T-helper 2 cell (primary cell): ENCODE measurements at regions not wholly inside any gene's neighbourhood (a gene's known extent, or its start where the extent isn't known, plus 50 kb on each side); places are given as distances from the start of the nearest gene placed in this dataset.
A peak's percentile ranks its signal among the peaks of the same experiment; 100 is the strongest.

Experiments used
- DNase-seq, 5 experiments: peaks; one replicate each; pipeline versions ENCODE4 v3.0.0 to v3.0.0-alpha.2; 2012 to 2022

DNA sequence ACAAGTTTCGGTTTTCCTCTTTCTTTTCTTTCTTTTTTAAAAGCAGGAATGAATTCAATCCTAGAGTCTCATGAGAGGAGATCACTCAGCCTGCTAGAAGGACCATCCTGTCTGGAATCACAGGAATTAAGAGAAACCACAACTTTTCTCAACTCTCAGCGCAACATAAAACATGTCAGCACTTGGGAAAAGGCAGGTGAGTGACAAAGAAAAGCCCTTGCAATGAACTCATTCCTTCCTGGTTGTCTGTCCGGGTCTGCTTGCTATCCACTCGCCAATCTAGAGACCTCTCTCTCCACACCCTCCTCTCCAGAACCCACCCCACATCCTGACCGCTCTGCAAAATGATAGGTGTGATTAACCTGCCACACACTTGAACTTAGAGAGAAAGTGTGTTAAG is 253.8 kb downstream of the LY86 start:
- DNase-seq = no peak

DNA sequence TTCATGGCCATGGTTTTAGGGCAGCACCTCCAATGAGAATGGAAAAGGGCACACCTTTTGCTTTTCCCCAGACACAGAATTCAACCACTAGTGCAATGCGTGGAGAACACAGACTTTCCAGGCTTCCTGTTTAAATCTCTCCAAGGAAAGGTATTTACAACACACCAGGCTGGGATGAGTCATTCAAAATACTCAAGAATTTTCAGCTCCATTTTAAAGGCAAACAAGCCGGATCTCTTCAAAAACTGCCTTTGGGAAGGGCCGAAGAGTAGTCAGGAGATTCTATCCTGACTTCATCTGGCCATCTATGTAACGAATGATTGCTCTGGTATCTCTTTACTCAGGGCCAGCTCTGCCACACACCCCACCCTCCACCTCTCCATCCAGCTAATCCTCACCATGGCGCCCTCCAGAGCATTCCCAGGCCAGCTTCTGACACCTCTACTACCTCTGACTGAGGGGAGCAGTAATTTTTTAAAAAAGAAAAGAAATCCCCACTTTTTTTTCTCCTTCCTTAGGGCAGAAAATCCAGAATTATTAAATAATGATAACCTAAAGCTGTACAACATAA is 254.6 kb downstream of the LY86 start:
- DNase-seq = no peak

DNA sequence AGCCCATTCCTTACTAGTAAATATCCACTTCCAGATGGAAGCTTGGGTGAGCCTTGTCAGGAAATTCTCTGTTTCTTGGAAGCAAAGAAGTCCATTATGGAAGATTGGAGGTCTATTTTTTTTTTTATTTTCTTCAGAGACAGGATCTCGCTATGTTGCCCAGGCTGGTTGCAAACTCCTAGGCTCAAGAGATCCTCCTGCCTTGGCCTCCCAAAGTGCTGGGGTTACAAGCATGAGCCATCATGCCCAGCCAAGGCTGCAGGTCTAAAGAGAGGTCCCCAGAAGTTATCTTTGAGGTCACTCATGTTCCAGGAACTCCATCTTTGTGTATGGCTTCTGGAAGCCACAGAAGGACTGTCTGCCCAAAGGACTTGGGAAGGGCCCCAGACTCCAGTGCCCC is 255.3 kb downstream of the LY86 start:
- no peak for DNase-seq

DNA sequence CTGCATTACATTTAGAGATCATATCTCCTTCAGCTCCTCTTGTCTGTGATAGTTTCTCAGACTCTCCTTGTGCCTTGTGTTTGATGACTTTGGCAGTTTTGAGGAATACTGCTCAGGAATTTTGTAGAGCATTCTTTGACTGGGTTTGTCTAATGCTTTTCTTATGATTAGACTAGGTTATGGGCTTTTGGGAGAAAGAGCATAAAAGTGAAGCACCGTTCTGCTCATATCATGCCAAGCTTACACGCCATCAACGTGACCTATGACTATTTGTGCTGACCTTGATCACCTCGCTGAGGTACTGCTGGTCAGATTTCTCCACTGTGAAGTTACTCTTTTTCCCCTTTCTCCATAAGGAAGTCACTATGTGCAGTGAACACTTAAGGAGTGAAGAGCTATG is 256.0 kb downstream of the LY86 start:
- no peak for DNase-seq

DNA sequence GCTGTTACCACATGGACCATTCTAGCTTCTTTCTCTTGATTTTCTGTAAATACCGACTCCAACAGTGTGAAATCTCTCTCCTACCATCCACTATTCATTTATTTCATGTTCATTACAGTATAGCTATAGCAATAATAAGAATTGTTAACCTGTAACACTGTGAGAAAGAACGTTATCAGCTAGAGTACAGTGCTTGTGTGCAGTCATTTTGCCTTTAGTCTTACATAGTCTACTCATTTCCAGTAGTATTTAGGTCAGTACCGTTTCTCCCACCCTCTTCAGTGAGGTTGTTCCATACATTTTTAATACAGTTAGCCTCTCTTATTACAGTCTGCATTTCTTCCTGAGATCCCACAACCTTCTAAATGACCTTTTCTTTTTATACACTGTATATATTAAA is 257.1 kb downstream of the LY86 start:
- no peak for DNase-seq

DNA sequence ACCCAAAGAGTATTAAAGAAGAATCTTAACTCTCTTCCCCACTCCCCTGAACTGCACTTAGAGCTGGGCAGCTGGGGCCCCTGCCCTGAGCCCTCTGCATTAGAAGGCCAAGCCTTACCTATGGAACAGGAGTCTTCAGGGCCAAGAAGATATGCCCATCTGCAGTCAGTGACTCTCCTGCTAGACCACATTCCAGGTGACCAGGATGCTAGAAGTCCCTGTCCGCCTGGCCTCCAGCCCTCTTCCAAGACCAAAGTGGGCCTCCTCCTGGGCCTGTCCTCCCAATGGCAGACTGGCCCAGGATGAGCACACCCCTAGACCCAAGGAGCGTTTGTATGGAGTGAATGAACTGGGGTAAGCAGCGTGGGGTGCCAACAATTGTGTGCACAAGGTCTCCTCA is 259.1 kb downstream of the LY86 start:
- DNase-seq = no peak

DNA sequence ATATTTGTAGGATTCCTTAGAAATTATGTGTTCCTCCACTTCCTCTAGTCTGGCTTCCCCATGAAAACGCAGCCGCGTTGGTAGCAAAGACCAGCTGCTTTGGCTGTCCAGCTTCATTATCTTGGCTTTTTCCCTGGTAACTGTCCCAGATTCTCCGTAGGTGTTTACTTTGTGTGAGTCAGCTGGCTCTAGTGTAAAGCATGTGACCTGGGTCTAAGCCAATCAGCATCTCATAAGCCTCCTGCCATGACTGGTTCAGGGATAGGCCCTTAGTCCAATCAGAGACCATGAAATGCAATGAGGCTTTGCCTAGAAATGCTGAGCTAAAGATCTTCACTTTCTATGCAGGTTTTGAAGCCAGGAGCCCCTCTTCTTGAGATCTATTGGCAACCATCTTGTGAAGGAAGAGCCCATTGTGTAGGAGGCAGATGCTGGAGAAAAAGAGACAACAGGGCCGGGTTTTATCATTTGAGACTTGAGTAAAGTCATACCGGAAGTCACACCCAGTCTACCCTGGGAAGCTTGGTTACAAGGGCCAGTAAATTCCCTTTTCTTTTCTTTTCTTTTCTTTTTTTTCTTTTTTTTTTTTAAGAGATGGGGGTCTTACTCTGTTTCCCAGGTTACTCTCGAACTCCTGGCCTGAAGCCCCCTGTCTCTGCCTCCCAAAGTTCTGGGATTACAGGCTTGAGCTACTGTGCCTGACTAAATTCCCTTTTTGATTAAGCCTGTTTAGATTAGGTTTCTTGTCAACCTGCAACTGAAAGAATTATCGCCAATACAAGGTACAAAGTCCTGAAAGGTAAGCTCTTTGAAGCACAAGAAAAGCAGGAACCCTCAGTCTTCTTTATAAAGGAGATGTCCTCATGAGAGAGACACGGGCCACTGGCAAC is 256.5 kb upstream of the RREB1 start:
- DNase-seq = no peak

DNA sequence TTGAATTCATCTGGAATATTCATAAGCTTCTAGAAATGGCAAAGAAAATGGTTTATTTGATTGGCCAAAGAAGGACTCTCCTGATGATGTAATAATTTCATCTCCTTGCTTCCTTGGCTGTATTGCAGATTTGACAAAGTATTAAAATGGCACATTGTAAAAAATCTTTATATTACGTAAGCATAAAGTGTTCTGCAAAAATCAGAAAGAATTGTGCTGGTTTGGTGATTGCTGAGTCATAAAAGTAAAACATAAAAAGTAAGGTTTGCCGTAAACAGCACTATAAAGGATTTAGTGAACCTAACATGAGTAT is 255.9 kb upstream of the RREB1 start:
- no peak for DNase-seq

DNA sequence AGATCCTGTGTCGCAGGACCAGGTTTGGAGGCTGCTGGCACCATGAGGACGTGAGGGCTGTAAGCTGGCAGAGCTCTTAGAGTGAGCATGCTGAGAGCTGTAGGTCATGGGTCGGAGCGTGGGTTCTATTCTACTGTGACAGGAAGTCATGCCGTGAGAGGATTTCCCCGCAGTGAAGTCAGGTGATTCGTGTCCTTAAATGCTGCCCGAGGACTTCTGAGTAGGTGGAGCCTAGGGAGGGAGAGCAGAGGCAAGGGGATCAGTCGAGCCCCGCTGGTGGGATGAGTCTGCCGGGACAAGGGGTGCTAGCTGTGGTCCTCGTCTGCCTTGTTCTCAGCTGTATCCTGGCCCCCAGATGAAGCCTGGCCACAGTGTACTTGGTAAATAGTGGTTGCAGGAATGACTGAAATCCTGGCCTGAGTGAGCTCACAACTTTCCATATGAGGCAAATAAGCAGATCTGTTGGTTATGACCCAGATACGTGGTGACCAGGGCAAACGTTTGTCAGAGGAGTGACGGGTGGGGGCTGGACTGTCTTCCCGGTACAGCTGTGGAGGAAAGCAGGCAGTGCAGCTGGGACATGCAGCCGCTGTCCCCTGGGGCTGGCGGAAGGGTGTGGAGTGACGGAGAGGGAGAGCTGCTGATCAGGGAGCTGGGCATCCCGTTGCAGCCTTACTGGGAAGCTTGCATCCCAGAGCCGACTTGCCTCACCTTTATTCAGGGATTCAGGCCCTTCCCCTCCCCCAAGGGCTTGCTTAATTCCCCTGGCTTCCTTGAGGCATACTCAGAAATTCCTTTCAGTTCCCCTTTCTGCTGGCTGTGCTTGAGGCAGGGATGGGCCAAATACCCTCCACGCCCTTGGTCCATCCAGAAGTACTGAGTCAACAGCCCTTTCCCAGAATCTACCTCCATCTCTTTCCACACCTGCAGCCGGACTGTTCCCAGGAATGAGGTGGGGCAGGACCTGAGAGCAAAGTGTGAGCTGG is 250.9 kb upstream of the RREB1 start:
- peak in 2 of 5 experiments; percentile 7 to 83 for DNase-seq

DNA sequence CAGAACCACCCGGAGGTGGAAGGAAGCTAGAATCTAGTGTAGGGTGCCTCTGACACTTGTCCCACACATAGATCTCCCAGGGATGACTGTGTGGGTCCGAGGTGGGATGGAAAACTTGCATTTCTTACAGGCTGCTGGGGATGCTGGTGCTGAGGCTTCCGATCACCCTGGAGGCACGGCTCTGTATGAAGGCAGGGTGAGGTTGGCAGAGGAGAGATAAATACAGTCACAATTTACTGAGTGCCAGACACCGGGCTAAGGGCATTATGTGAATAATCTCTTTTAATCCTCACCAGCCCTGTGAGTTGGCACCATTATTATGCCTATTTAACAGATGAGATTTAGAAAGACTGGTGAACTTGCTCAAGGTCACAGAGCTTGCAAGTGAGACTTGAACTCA is 250.2 kb upstream of the RREB1 start:
- DNase-seq = no peak

DNA sequence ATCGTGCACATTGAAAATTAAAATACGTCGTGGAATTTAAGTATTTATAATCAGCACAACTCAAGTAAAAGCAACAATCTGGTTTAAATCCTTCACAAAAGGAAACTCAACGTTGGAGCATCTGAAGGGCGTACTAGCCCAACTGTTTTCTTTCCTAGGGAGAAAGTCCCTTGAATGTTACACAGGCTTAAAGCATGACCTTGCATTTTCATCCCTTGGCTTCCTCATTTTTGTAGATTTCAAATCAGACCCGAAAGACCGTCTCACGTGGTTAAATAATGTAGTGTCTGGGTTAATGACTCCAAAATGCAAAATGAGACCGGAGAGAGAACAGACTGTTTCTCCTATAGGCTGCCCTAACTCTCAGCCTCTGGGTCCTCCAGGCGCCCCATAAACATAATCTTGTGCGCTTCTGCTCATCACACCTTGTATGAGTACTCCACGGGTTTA is 249.2 kb upstream of the RREB1 start:
- DNase-seq = no peak

DNA sequence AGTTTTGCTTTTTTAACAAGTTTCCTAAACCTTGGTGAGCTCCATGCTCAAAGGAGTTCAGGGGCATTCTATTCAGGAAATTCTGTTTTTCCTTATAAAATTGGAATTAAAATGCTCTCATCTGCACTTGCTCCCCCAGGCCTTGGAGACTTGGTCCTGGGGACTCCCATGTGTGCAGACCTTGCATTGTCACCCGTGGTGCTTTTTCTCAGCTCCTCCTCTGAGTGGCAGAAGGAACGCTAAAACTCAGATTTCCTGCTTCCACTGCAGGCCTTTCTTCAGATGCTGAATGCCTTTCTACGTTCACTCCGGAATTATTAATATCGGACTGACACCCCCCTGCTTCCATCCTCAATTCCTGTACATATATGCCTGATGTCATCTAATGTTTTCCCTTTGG is 248.7 kb upstream of the RREB1 start:
- DNase-seq = no peak

DNA sequence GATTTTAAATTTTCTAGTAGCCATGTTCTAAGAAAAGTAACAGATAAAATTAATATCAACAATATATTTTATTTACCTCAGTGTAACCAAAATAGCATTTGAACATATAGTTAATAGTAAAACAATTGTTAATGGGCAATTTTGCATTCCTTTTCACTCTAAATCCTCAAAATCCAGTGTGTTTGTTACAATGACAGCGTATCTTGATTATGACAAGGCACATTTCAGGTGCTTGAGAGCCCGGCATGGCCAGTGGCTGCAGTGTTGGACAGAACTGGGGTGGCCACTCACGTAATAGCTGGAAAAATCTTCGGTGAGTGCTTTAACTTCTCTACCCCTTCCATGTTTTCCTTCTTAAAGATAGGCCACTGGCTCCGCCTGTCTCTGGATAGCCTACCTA is 248.0 kb upstream of the RREB1 start:
- DNase-seq = no peak

DNA sequence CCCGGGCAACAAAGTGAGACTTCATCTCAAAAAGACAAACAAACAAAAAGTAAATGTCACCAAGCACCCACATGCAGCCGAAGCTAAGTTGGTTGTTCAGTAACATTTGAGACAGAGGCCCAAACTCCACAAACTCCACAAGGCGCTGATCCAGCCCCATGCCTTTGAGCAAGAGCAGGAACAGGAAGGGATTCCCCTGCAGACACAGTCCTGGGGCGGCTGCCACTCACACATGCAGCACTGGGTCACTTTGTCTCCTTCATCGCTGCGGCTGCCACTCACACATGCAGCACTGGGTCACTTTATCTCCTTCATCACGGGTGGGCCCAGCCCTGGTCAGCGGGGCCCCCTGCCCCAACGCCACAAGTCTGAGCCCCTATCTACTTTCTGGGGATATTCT is 246.9 kb upstream of the RREB1 start:
- no peak for DNase-seq

DNA sequence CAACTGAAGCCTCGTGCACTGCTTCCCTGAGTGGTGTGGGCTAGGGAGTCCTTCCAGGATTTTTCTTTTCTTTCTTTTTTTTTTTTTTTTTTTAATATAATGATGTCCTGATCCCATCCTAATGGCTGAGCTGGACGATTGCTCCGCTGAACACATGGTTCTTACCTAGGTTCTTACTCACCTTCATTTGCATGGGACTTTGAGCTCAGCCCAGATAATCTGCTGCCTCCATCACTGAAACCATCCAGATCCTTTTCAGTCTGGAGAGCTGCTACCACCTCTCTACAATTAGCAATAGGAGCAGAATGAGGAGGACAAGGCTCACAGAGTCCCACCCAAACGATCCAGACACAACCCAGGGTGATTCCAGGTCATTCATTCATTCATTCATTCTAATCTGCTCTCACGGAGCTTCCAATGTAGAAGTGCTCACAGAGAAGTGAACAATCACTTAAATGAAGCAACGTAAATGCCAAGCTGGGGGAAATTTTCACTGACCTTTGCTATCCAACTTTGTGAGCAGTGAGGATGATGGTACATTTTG is 246.3 kb upstream of the RREB1 start:
- DNase-seq = no peak

DNA sequence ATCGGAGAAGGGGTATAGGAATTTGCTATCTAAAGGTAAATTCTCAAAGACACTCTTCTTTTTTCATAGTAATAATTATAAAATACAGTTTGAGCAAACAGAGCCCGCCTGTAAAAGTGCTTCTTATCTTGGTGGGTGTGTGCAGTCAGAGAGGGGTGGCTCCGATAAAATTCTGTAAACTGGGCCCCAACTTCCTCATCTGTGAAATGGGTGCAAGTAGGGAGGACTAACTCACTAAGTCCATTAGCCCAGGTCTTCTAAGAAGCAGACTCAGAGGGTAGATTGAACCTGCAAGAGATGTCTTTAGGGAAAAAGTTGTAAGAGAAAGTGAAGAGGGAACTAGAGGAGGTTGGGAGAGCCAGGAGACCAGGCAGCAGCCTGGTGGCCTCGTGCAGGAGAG is 245.8 kb upstream of the RREB1 start:
- no peak for DNase-seq

DNA sequence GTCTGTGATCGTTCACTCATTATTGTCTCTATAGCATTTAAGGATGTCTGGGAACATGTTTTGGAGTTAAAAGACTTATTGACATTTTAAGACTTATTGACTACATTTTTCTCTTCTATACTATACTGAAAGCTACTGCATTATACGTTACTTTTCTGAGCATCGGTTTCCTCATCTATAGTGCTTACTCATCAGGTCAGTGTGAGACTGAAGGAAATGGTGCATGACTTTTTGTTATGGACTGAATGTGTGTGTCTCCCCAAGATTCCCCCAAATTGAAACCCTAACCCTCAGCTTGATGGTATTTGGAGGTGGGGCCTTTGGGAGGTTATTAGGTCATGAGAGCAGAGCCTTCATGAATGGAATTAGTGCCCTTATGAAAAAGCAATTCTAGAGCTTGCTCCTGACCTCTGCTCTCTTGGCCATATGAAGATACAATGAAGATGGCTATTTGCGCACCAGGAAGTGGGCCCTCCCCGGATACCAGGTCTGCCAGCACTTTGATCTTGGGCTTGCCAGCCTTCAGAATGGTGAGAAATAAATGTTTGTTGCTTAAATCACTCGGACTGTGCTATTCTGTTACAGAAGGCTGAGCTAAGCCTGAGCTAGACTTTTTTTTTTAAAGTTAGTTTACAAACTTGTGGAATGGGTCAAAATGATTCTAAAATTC is 243.7 kb upstream of the RREB1 start:
- DNase-seq = no peak

DNA sequence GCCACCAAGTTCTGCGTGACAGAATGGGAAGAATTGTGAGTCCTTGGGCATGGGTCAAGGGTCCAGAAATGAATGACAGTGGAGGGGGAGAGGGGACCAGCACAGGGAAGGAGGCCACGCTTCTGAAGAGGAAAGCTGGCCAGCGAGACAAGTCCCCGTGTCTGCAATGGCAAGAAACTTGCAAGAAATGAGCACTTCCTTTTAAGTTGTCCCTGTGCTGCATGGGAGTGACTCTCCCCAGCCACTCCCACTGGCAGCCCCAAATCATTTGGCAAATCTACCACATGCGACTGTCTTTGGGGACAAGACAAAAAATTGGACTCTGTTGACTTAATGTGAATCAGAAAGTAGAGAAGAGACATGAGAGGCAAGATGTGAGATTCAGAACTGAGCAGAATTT is 242.2 kb upstream of the RREB1 start:
- no peak for DNase-seq

DNA sequence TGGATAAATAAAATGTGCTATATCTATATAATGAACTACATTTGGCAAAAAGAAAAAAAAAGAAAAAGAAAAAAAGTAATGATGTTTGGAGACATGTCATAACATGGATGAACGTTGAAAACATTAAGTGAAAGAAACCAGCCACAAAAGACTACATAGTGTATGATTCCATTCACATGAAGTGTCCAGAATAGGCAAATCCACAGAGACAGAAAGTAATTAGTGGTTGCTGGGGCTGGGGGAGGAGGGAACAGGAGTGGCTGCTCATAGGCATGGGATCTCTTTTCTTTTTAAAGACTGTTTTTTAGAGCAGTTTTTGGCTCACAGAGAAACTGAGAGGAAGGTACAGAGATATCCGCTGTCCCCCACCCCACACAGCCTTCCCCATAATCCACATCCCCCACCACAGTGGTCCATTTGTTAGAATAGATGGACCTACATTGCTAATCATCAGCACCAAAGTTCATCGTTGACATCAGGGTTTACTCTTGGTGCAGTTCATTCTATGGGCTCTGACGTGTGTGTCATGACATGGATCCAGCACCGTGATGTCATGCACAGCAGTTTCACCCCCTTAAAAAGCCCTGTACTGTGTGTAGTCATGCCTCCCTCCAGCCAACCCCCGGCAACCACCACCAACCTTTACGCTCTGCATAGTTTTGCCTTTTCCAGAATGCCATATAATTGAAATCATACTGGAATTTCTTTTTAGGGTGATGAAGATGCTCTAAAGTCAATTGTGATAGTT is 240.9 kb upstream of the RREB1 start:
- DNase-seq = no peak

DNA sequence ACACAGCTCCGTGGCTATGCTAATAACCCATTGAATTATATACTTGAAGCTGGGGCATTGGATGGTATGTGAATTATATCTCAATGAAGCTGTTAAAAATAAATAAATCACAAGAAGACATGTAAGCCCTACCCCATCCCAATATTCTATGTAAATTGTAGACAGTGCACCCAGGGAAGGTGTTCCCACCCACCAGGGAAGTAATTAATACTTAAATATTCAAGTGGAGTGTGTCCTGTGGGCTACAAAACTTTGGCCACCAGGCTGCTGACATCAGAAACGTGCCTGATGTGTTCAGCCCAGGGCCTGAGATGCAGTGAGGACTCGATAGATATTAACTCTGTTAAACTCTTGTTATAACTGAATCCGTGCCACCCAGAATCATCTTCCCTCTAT is 240.4 kb upstream of the RREB1 start:
- DNase-seq = no peak

DNA sequence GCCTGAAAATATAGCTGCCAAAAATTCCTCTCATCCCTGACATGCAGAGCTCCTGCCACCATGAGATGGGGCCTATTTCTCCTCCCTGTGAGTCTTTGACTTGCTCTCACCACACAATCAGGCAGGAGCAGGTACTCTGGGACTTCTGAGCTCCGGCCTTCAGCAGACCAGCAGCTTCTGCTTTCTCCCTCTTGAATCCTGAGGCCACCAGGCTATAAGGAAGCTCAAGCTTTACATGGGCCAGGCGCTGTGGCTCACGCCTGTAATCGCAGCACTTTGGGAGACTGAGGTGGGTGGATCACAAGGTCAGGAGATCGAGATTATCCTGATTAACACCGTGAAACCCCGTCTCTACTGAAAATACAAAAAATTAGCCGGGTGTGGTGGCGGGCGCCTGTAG is 238.7 kb upstream of the RREB1 start:
- DNase-seq = no peak

DNA sequence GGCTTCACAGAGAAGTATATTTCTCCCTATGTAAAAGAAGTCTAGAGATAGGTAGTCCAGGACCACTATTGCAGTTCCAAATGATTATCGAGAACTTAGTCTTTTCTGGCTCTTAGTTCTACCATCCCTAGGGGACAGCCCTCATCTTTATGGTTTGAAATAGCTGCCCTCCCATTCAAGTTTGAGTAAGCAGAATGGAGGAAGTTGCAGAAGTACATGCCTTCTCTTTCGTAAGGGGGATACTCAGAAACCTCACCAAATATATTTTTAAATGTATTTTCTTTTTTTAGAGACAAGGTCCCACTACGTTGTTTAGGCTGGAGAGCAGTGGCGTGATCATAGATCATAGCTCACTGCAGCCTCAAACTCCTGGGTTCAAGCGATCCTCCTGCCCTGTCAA is 236.8 kb upstream of the RREB1 start:
- DNase-seq = no peak
